ENCODE measurements at regions not wholly inside any gene's neighbourhood (a gene's known extent, or its start where the extent isn't known, plus 50 kb on each side); places are given as distances from the start of the nearest gene placed in this dataset.

- H2AFZ ChIP-seq (ENCODE audit: low read depth, low read length): no peak overlapping the region
- H3K27ac ChIP-seq (ENCODE audit: low read length): no peak overlapping the region
- no peaks in the 10 kb centered on the region for H3F3A ChIP-seq (ENCODE audit: insufficient read depth, low read length, poor library complexity, severe bottlenecking)
Observed at GRCh38 chr12:97283297-97283696, 179.3 kb upstream of the RMST start.

GRCh38 chr12:97288531-97288930 is 174.1 kb upstream of the RMST start:
- Histone ChIP-seq H3K9me3 (ENCODE audit: low read length) (no peaks in the 10 kb centered on the region), H3K36me3 (ENCODE audit: insufficient read depth, low read length) (no peaks in the 10 kb centered on the region), H3K27me3 (ENCODE audit: insufficient read depth, low read depth, low read length) (no peaks in the 10 kb centered on the region), H4K20me1 (ENCODE audit: insufficient read depth) (no peaks in the 10 kb centered on the region), H3K9me2 (ENCODE audit: insufficient read depth, low read length) (no peaks in the 10 kb centered on the region), H3K4me3 (ENCODE audit: low read length) (no peak overlapping the region), H3K4me2 (ENCODE audit: low read length) (no peak overlapping the region), H2AFZ (ENCODE audit: low read depth, low read length) (no peak overlapping the region), H3K79me2 (replicated peaks; ENCODE audit: insufficient read depth, low read length) (no peaks in the 10 kb centered on the region), H3K9ac (ENCODE audit: low read length) (no peak overlapping the region), H3F3A (ENCODE audit: insufficient read depth, low read length, poor library complexity, severe bottlenecking) (no peaks in the 10 kb centered on the region), H3K27ac (ENCODE audit: low read length) (no peak overlapping the region)
- no peak for TF ChIP-seq MXI1 (conservative IDR thresholded peaks at IDR 0.05; ENCODE audit: poor library complexity, severe bottlenecking)
- no peak for TF ChIP-seq EP300 (conservative IDR thresholded peaks at IDR 0.05; ENCODE audit: poor library complexity, severe bottlenecking)

More at GRCh38 chr12:97283297-97283696, 179.3 kb upstream of the RMST start:
- H3K36me3 ChIP-seq (ENCODE audit: insufficient read depth, low read length): no peaks in the 10 kb centered on the region
- H3K27me3 ChIP-seq (ENCODE audit: insufficient read depth, low read depth, low read length): no peaks in the 10 kb centered on the region
- H3K9ac ChIP-seq (ENCODE audit: low read length): no peak overlapping the region
- H3K9me2 ChIP-seq (ENCODE audit: insufficient read depth, low read length): no peaks in the 10 kb centered on the region
- TF ChIP-seq RAD21 (conservative IDR thresholded peaks at IDR 0.05) (no peak), CTCF (IDR thresholded peaks at IDR 0.05; ENCODE audit: poor library complexity, severe bottlenecking) (no peak), TAF1 (IDR thresholded peaks at IDR 0.05; ENCODE audit: low read depth) (no peak), REST (IDR thresholded peaks at IDR 0.05; ENCODE audit: borderline replicate concordance) (no peak), MXI1 (conservative IDR thresholded peaks at IDR 0.05; ENCODE audit: poor library complexity, severe bottlenecking) (no peak), EZH2 (IDR thresholded peaks at IDR 0.05; ENCODE audit: borderline replicate concordance, insufficient read depth, low read length, poor library complexity, severe bottlenecking) (no peak), EP300 (conservative IDR thresholded peaks at IDR 0.05; ENCODE audit: poor library complexity, severe bottlenecking) (no peak), SMC3 (conservative IDR thresholded peaks at IDR 0.05; ENCODE audit: poor library complexity) (no peak), POLR2AphosphoS5 (IDR thresholded peaks at IDR 0.05) (no peak)
- no peak overlapping the region for H3K4me2 ChIP-seq (ENCODE audit: low read length)
- H3K9me3 ChIP-seq (ENCODE audit: low read length): no peaks in the 10 kb centered on the region
- no peaks in the 10 kb centered on the region for H3K79me2 ChIP-seq (replicated peaks; ENCODE audit: insufficient read depth, low read length)
- H3K4me3 ChIP-seq (ENCODE audit: low read length): no peak overlapping the region
- no peaks in the 10 kb centered on the region for H4K20me1 ChIP-seq (ENCODE audit: insufficient read depth)

GRCh38 chr12:97292588-97292987 is 170.0 kb upstream of the RMST start:
- H3K79me2 ChIP-seq (replicated peaks; ENCODE audit: insufficient read depth, low read length): no peaks in the 10 kb centered on the region
- no peaks in the 10 kb centered on the region for H3K27me3 ChIP-seq (ENCODE audit: insufficient read depth, low read depth, low read length)
- no peaks in the 10 kb centered on the region for H3K36me3 ChIP-seq (ENCODE audit: insufficient read depth, low read length)
- no peaks in the 10 kb centered on the region for H3K9me3 ChIP-seq (ENCODE audit: low read length)
- no peak overlapping the region for H3K9ac ChIP-seq (ENCODE audit: low read length)
- TF ChIP-seq POLR2AphosphoS5 (IDR thresholded peaks at IDR 0.05) (no peak), SMC3 (conservative IDR thresholded peaks at IDR 0.05; ENCODE audit: poor library complexity) (no peak), CTCF (IDR thresholded peaks at IDR 0.05; ENCODE audit: poor library complexity, severe bottlenecking) (no peak), EP300 (conservative IDR thresholded peaks at IDR 0.05; ENCODE audit: poor library complexity, severe bottlenecking) (no peak)
- H3K4me3 ChIP-seq (ENCODE audit: low read length): no peak overlapping the region
- no peaks in the 10 kb centered on the region for H4K20me1 ChIP-seq (ENCODE audit: insufficient read depth)
- no peak overlapping the region for H3K4me2 ChIP-seq (ENCODE audit: low read length)
- H3F3A ChIP-seq (ENCODE audit: insufficient read depth, low read length, poor library complexity, severe bottlenecking): no peaks in the 10 kb centered on the region
- H3K9me2 ChIP-seq (ENCODE audit: insufficient read depth, low read length): no peaks in the 10 kb centered on the region
- no peak overlapping the region for H2AFZ ChIP-seq (ENCODE audit: low read depth, low read length)
- no peak overlapping the region for H3K27ac ChIP-seq (ENCODE audit: low read length)

Data from neural cell (in vitro differentiated cells).